ENCODE measurements at regions not wholly inside any gene's neighbourhood (a gene's known extent, or its start where the extent isn't known, plus 50 kb on each side); places are given as distances from the start of the nearest gene placed in this dataset.

- no peak for DNase-seq
These were observed 2039.9 kb upstream of the TENM3 start for GRCh38 chr4:180203349-180203748.

GRCh38 chr4:180205276-180205675 is 2037.9 kb upstream of the TENM3 start:
- no peak for DNase-seq

DNA sequence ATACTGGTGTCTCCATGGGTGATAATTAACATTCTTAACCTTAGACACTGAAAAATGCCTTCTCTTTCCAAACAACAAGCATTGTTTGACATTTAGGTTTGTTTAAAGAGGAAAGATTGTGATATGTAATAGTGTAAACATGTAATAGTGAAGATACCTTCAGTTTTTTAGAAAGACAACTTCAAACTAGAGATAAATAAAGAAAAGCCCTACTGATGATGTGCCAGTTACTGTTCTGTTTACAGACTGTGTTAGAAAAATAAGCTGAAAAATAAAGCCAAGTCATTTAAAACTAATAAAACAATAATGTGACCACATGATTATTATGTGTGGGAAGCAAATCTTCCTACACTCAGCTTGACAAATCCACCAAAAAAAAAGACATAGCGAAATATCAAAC is 2035.3 kb upstream of the TENM3 start:
- no peak for DNase-seq

- DNase-seq: no peak
These were observed 2026.1 kb upstream of the TENM3 start for GRCh38 chr4:180217070-180217469.

- no peak for DNase-seq
These were observed 2024.1 kb upstream of the TENM3 start for GRCh38 chr4:180219080-180219479.

DNA sequence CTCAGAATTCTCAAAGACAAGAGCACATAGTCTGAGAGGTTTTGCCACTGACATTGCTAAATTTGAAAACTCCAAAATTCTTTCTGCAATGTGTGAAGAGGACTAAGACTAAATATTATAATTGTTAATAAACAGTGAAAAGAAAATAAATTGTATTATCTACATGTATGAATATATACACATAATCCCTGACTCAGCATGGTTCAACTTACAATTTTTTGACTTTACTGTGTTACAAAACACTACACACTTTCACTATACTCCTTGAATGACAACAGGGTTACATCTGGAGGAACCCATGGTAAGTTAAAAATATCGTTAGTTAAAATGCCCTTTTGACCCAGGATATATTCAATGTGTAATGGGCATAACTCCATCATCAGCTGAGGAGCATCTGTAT is 2017.2 kb upstream of the TENM3 start:
- no peak for DNase-seq

GRCh38 chr4:180234730-180235129 is 2008.5 kb upstream of the TENM3 start:
- DNase-seq: no peak

DNA sequence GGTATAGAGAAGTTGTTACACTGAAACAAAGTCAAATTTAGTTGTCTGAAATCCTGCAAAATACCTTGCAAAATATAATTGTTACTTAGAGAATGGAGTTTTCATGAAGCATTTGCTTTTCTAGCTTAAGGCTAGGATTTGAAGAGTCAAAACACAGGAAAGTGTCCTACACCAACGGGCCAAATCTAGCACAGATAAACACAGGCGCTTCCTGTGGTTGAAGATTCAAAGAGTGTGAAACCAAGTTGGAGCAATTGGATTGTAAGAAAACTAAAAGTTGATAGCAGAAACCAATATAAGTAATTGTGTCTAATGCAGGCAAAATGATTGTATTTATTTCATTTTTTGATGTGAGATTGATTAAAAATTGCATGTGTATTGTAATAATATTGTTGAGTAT is 2002.5 kb upstream of the TENM3 start:
- DNase-seq: no peak

DNA sequence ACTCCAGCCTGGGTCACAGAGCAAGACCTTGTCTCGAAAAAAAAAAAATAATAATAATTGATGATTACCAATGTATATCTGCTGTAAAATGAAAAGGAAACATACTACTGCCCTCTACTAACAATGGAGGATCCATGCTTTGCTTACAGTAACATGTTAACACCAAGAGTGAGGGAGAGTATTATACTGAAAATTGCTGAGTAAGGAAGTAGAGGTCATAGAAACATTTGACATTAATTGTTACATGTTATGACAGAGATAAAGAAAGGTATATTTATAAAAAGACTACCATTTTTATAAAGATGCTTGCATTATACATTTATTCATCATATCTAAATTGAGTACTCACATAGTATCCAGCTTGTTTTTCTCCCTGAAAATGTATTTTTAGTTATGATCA is 1989.8 kb upstream of the TENM3 start:
- no peak for DNase-seq

DNA sequence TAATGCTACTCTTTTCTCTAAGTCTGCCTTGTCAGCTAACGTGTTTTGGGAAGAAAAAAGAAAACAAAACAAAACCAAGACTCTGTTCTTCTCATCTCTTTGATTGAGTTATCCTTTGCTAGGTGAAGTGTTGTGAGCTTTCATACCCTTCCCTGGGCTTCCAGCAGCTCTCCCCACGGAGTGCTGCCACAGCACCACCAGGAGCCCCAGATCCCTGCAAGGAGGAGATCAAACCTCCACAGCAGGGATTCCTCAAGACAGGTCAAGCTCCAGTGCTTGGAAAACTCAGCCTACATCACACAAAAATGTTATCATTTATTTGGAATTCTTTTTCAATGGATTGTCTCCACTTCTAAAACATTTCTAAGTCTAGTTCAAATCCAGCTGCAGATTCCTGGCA is 1981.9 kb upstream of the TENM3 start:
- DNase-seq: no peak

- DNase-seq: no peak
These were observed 1963.1 kb upstream of the TENM3 start for GRCh38 chr4:180280076-180280475.

DNA sequence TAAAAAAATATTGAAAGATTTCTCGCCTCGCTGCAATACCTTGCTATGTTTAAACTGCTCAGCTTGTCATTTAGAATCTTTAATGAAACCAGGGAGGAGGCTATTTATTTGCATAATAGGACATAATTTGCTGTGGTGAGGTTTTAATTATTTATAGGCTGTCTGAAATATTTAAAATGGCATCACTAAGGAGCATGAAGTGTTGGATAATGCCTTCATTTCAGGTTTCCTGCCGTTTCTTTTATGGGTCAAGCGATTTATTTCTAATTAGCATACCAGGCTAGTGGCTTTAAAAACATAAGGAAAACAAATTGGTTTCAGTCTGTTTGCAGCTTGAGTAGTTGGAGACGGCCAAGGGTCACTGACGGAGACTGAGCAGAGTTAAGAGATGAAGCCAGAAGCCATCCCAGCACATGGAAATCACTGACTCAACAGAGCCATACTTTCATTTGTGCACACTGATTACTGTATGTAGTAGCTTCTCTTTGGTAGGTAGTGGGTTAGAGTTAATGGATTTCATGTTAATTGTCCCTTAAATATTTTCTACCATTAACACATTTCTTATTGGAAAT is 1962.4 kb upstream of the TENM3 start:
- DNase-seq: no peak

- DNase-seq: no peak
These were observed 1961.5 kb upstream of the TENM3 start for GRCh38 chr4:180281724-180282123.

DNA sequence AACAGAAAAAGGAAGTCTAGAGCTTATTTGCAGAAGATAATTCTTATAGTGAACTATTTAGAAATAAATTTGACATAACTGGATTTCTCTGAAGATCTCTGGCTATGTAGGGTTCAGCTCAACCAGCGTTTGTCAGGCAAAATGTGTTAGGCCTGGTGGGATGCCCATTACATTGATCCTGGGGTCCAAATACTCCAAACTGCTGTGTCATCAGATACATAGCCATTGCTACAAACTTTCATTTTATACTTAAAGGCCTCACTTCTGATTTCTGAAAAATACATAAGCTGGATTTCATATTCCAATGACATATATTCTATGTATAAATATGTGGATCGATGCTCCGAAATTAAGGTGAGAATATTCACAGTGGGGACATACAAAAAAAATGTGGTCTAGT is 1958.9 kb upstream of the TENM3 start:
- DNase-seq: no peak

DNA sequence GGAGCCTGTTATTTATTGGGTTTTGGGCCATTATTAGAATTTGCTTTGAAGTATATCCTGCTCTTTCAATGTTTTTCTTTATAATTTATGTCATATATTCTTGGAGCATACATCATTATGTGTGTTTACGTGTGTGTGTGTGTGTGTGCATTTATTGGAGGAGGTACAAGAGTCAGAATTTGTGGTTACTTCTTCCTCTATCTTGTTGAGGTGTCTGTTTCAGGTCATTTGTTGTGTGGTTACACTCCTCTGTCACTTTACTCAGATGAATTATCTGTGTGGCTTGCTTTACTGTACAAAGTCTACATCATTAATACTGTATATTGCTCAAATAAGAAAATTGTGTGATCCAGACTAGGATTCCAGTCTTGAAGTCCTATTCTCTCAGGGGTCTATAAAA is 1957.4 kb upstream of the TENM3 start:
- DNase-seq: no peak

GRCh38 chr4:180292339-180292738 is 1950.9 kb upstream of the TENM3 start:
- no peak for DNase-seq

GRCh38 chr4:180296036-180296599 is 1947.1 kb upstream of the TENM3 start:
- no peak for DNase-seq

DNA sequence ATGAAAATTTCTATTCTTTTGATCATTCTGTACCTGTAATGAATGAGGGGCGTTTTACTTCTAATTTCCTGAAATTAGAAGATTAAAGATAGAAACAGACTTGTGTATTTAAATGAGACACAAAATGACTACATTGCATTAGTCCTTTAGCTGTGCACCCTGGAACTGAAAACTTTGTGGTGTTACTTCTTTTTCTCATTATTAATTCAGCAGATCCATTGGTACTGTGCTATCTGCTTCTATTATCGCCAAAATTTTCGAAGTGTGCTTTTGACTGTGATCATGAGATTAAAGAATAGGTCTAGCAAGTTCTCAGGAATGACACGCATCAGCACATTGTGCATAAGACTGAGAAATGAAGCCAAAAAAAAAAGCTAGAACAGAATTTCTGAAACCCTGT is 1938.9 kb upstream of the TENM3 start:
- no peak for DNase-seq

DNA sequence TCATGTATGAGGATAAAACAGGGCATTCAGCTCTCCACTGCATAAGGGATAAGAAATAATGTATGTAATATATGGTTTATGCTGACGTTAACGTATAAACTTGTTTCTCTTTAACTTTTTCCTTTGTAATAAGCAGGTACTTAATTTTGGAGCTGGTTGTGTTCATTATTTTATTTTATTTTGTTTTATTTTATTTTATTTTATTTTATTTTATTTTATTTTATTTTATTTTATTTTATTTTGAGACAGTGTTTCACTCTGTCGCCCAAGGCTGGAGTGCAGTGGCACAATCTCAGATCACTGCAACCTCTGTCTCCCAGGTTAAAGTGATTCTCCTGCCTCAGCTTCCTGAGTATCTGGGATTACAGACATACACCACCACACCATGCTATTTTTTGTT is 1932.6 kb upstream of the TENM3 start:
- DNase-seq: no peak

DNA sequence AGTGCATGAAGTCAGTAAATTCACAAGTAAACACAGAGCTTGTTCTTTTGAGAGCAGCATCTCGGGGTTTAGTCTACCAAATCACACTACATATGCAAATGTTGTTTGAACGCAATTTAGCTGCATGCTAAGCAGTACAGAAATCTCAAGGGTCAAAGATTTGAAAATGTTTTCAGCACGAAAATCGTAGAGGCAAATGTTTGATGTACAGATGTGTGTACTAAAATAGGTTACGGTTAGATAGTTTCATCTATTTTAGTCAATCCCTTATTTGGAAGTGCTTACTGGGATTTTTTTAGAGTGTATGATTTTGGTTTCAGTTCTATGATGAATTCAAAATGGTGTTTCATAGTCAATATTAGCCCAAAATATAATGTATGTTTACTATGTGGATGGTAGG is 1928.2 kb upstream of the TENM3 start:
- DNase-seq: no peak

GRCh38 chr4:180330521-180330920 is 1912.7 kb upstream of the TENM3 start:
- no peak for DNase-seq

GRCh38 chr4:180333162-180333561 is 1910.0 kb upstream of the TENM3 start:
- DNase-seq: no peak

GRCh38 chr4:180335566-180335965 is 1907.6 kb upstream of the TENM3 start:
- no peak for DNase-seq

GRCh38 chr4:180336494-180337090 is 1906.6 kb upstream of the TENM3 start:
- DNase-seq: no peak

DNA sequence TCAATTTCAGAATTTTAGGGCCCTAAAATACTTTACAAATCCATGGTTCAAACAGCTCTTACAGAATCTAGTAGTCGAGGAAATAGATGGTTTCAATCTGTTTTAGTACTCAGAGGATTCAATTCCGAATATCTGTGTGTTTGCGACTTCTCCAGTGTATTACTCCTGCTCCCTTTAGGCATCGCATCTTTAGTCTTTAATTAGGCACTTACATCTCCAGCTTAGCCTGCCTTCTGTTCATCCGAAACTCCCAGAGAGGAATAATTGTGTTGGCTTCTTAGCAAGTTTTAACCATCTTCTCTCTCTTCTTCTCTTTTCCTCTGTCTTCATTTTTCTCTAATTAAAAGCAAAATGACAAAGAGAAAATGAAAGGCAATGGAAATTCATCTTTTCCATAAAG is 1901.3 kb upstream of the TENM3 start:
- no peak for DNase-seq
